ENCODE measurements at regions not wholly inside any gene's neighbourhood (a gene's known extent, or its start where the extent isn't known, plus 50 kb on each side); places are given as distances from the start of the nearest gene placed in this dataset.

DNA sequence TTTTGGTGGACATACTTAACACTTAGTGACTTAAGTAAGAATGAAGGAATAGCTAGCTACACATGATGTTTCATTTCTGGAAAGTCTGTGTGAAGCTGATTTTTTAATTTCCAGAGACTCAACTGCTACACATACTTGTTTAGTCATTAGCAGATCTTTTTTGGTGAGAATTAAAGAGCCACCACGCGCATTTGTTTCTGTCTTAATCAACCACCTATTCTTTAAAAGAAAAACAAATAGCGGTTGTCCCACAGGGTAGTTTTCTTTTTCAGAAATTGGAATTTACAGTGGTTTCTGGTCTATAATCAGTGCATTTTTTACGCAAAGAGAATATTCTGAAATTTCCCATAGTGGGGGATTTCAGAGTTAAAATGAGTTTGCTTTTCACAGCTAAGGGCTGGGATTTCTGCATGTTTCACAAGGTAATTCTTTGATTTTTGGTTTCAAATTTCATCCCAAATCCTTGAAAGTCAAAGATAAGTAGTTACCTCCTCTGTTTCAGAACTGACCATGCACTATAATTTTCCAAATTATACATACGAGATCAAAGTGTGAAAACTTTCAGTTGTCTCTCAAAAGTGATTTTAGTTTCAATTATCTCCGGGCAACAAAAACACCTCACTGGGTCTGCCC, 631.0 kb upstream of the GRM7 start:
- H4K20me1 ChIP-seq (ENCODE audit: insufficient read depth, low read length): no peaks in the 10 kb centered on the region
- H3K9me3 ChIP-seq (replicated peaks in 1 of 2; ENCODE audit: control insufficient read depth in 1 of 2, insufficient read depth in 1 of 2, low read length in 2 of 2): no peaks in the 10 kb centered on the region
- DNase-seq: no peak
- H3K36me3 ChIP-seq (replicated peaks in 1 of 2; ENCODE audit: control insufficient read depth in 1 of 2, insufficient read depth in 2 of 2, low read length in 2 of 2): no peaks in the 10 kb centered on the region
- no peak overlapping the region for H3K4me2 ChIP-seq (replicated peaks; ENCODE audit: extremely low read depth, low read length, poor library complexity, severe bottlenecking)
- no peak overlapping the region for H3K9ac ChIP-seq (ENCODE audit: insufficient read depth, low read length, poor library complexity, severe bottlenecking)
- TF ChIP-seq, protein P1, sequence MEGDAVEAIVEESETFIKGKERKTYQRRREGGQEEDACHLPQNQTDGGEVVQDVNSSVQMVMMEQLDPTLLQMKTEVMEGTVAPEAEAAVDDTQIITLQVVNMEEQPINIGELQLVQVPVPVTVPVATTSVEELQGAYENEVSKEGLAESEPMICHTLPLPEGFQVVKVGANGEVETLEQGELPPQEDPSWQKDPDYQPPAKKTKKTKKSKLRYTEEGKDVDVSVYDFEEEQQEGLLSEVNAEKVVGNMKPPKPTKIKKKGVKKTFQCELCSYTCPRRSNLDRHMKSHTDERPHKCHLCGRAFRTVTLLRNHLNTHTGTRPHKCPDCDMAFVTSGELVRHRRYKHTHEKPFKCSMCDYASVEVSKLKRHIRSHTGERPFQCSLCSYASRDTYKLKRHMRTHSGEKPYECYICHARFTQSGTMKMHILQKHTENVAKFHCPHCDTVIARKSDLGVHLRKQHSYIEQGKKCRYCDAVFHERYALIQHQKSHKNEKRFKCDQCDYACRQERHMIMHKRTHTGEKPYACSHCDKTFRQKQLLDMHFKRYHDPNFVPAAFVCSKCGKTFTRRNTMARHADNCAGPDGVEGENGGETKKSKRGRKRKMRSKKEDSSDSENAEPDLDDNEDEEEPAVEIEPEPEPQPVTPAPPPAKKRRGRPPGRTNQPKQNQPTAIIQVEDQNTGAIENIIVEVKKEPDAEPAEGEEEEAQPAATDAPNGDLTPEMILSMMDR (IDR thresholded peaks at IDR 0.05): no peak
- no peak overlapping the region for H3K4me3 Mint-ChIP-seq
- H3K4me3 ChIP-seq (replicated peaks in 1 of 3; ENCODE audit: low read depth in 2 of 3, low read length in 3 of 3): no peak overlapping the region
- H2AFZ ChIP-seq (ENCODE audit: insufficient read depth, low read depth, low read length, poor library complexity, severe bottlenecking): no peak overlapping the region
- intact Hi-C loops (cut with micrococcal nuclease): no loop called here
- H3K4me1 Mint-ChIP-seq: no peaks in the 10 kb centered on the region
- H3K36me3 Mint-ChIP-seq: no peaks in the 10 kb centered on the region
- no peaks in the 10 kb centered on the region for H3K79me2 ChIP-seq (ENCODE audit: insufficient read depth, low read length)
- peaks cover 2 to 11% (median 9%) of the 10 kb centered on the region in 7 donors for H3K9me3 Mint-ChIP-seq
- 75% methylated on average over 1 of the region's 6 CpGs for WGBS (ENCODE audit: insufficient coverage)
- H3K27ac Mint-ChIP-seq: no peak overlapping the region
- no peaks in the 10 kb centered on the region for H3K27me3 ChIP-seq (ENCODE audit: control insufficient read depth in 2 of 2, insufficient read depth in 2 of 2, low read length in 2 of 2)
- no peaks in the 10 kb centered on the region for H3K4me1 ChIP-seq (ENCODE audit: control insufficient read depth in 1 of 2, insufficient read depth in 2 of 2, low read length in 2 of 2)
- no peak overlapping the region for H3K27ac ChIP-seq (ENCODE audit: low read depth in 1 of 2, low read length in 2 of 2)
- peaks cover 1 to 5% (median 2%) of the 10 kb centered on the region in 3 donors for H3K27me3 Mint-ChIP-seq (ENCODE audit: low read depth in 3 of 3)

DNA sequence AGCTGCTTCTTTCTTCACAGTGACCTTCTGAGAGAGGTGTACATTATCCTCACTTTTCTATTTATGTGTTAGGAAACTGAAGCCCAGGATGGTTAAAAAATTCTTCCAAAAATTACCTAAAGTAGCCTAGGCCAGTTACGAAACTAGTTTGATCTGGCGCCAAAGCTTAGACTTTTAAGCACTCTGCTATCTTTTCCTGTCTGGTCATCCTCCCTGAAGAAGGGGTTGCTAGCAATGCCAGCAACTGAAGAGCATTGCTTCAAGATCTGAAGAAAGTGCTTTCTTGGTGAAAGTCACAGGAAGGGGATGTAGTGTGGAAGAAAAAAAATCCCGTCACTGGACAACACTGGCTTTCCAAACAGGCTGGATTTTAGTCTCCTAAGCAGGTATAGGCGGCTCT, 618.8 kb upstream of the GRM7 start:
- Mint-ChIP-seq H3K9me3 (peaks cover 0 to 6% (median under 1%) of the 10 kb centered on the region in 7 donors), H3K36me3 (no peaks in the 10 kb centered on the region), H3K27me3 (ENCODE audit: low read depth in 3 of 3) (peaks cover 0 to 3% (median 1%) of the 10 kb centered on the region in 3 donors), H3K27ac (no peak overlapping the region), H3K4me1 (no peaks in the 10 kb centered on the region), H3K4me3 (no peak overlapping the region)
- Histone ChIP-seq H3K27me3 (ENCODE audit: control insufficient read depth in 2 of 2, insufficient read depth in 2 of 2, low read length in 2 of 2) (no peaks in the 10 kb centered on the region), H3K4me2 (replicated peaks; ENCODE audit: extremely low read depth, low read length, poor library complexity, severe bottlenecking) (no peak overlapping the region), H3K4me3 (replicated peaks in 1 of 3; ENCODE audit: low read depth in 2 of 3, low read length in 3 of 3) (no peak overlapping the region), H3K9me3 (replicated peaks in 1 of 2; ENCODE audit: control insufficient read depth in 1 of 2, insufficient read depth in 1 of 2, low read length in 2 of 2) (peaks cover 4 to 7% of the 10 kb centered on the region in 2 donors), H4K20me1 (ENCODE audit: insufficient read depth, low read length) (no peaks in the 10 kb centered on the region), H3K27ac (ENCODE audit: low read depth in 1 of 2, low read length in 2 of 2) (no peak overlapping the region), H3K9ac (ENCODE audit: insufficient read depth, low read length, poor library complexity, severe bottlenecking) (no peak overlapping the region), H2AFZ (ENCODE audit: insufficient read depth, low read depth, low read length, poor library complexity, severe bottlenecking) (no peak overlapping the region), H3K4me1 (ENCODE audit: control insufficient read depth in 1 of 2, insufficient read depth in 2 of 2, low read length in 2 of 2) (no peaks in the 10 kb centered on the region), H3K36me3 (replicated peaks in 1 of 2; ENCODE audit: control insufficient read depth in 1 of 2, insufficient read depth in 2 of 2, low read length in 2 of 2) (no peaks in the 10 kb centered on the region), H3K79me2 (ENCODE audit: insufficient read depth, low read length) (no peaks in the 10 kb centered on the region)
- WGBS (ENCODE audit: insufficient coverage): 83% methylated on average over 1 of the region's 4 CpGs
- intact Hi-C loops (cut with micrococcal nuclease): no loop called here
- TF ChIP-seq, protein P1 (IDR thresholded peaks at IDR 0.05): no peak
- DNase-seq: no peak
